ENCODE measurements at regions not wholly inside any gene's neighbourhood (a gene's known extent, or its start where the extent isn't known, plus 50 kb on each side); places are given as distances from the start of the nearest gene placed in this dataset.

DNA sequence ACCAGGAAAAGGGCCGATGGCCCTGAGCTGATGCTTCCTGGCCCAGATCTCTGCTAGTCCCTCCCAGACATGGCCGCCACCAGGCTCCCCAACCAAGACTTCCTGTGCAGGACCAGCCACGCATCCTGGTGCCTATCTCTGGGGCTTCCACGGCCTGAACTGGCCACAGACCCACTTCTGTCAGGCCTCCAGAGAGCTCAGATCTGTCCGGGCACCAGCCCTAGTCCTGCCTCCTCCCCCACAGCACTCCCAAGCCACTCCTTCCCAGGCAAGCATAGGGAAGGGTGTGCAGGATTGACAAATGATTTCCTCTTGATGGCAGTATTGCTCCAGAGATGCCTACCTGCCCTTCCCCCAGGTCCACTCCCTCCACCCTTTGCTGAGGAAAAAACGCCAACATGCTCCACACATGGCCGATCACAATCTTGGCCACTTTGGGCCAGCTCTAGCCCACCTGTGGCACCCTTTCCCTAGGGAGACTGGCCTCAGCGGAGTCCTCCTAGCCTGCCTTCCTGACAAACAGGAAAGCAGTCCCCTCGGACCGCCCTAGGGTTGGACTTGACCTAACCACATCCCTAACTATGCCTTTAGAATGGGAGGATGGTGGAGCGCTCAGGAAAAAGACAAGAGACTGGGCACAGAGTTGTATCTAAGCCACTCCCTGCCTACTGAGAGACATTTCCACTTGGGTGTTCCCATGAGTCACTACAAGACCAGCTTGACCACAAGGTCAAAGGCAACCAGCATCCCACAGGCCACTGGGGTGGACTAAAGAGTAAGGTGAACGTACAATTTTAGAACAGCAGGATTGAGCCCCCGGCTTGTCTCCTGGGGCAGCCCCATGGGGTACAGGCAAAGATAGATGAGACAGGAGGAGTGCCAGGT, 277.5 kb upstream of the AGTR2 start (continued):
- TF ChIP-seq, protein P1, sequence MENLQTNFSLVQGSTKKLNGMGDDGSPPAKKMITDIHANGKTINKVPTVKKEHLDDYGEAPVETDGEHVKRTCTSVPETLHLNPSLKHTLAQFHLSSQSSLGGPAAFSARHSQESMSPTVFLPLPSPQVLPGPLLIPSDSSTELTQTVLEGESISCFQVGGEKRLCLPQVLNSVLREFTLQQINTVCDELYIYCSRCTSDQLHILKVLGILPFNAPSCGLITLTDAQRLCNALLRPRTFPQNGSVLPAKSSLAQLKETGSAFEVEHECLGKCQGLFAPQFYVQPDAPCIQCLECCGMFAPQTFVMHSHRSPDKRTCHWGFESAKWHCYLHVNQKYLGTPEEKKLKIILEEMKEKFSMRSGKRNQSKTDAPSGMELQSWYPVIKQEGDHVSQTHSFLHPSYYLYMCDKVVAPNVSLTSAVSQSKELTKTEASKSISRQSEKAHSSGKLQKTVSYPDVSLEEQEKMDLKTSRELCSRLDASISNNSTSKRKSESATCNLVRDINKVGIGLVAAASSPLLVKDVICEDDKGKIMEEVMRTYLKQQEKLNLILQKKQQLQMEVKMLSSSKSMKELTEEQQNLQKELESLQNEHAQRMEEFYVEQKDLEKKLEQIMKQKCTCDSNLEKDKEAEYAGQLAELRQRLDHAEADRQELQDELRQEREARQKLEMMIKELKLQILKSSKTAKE (IDR thresholded peaks at IDR 0.05; ENCODE audit: low read depth, poor library complexity, severe bottlenecking), result no peak
- TF ChIP-seq POLR2AphosphoS2 (IDR thresholded peaks at IDR 0.05; ENCODE audit: low read depth, low read length), result no peak
- TF ChIP-seq, protein P2, sequence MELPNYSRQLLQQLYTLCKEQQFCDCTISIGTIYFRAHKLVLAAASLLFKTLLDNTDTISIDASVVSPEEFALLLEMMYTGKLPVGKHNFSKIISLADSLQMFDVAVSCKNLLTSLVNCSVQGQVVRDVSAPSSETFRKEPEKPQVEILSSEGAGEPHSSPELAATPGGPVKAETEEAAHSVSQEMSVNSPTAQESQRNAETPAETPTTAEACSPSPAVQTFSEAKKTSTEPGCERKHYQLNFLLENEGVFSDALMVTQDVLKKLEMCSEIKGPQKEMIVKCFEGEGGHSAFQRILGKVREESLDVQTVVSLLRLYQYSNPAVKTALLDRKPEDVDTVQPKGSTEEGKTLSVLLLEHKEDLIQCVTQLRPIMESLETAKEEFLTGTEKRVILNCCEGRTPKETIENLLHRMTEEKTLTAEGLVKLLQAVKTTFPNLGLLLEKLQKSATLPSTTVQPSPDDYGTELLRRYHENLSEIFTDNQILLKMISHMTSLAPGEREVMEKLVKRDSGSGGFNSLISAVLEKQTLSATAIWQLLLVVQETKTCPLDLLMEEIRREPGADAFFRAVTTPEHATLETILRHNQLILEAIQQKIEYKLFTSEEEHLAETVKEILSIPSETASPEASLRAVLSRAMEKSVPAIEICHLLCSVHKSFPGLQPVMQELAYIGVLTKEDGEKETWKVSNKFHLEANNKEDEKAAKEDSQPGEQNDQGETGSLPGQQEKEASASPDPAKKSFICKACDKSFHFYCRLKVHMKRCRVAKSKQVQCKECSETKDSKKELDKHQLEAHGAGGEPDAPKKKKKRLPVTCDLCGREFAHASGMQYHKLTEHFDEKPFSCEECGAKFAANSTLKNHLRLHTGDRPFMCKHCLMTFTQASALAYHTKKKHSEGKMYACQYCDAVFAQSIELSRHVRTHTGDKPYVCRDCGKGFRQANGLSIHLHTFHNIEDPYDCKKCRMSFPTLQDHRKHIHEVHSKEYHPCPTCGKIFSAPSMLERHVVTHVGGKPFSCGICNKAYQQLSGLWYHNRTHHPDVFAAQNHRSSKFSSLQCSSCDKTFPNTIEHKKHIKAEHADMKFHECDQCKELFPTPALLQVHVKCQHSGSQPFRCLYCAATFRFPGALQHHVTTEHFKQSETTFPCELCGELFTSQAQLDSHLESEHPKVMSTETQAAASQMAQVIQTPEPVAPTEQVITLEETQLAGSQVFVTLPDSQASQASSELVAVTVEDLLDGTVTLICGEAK (IDR thresholded peaks at IDR 0.05; ENCODE audit: borderline replicate concordance), result 0 out of 2 replicates have a peak, but pooled peaks have one; percentile 36
- TF ChIP-seq IRF4 (IDR thresholded peaks at IDR 0.05; ENCODE audit: low read depth, low read length), result 0 out of 2 replicates have a peak, but pooled peaks have one; percentile 70
- TF ChIP-seq, protein P3, sequence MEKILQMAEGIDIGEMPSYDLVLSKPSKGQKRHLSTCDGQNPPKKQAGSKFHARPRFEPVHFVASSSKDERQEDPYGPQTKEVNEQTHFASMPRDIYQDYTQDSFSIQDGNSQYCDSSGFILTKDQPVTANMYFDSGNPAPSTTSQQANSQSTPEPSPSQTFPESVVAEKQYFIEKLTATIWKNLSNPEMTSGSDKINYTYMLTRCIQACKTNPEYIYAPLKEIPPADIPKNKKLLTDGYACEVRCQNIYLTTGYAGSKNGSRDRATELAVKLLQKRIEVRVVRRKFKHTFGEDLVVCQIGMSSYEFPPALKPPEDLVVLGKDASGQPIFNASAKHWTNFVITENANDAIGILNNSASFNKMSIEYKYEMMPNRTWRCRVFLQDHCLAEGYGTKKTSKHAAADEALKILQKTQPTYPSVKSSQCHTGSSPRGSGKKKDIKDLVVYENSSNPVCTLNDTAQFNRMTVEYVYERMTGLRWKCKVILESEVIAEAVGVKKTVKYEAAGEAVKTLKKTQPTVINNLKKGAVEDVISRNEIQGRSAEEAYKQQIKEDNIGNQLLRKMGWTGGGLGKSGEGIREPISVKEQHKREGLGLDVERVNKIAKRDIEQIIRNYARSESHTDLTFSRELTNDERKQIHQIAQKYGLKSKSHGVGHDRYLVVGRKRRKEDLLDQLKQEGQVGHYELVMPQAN (conservative IDR thresholded peaks at IDR 0.05), result no peak
- TF ChIP-seq, protein P4, sequence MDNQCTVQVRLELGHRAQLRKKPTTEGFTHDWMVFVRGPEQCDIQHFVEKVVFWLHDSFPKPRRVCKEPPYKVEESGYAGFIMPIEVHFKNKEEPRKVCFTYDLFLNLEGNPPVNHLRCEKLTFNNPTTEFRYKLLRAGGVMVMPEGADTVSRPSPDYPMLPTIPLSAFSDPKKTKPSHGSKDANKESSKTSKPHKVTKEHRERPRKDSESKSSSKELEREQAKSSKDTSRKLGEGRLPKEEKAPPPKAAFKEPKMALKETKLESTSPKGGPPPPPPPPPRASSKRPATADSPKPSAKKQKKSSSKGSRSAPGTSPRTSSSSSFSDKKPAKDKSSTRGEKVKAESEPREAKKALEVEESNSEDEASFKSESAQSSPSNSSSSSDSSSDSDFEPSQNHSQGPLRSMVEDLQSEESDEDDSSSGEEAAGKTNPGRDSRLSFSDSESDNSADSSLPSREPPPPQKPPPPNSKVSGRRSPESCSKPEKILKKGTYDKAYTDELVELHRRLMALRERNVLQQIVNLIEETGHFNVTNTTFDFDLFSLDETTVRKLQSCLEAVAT (IDR thresholded peaks at IDR 0.05), result no peak
- TF ChIP-seq CBFB (IDR thresholded peaks at IDR 0.05; ENCODE audit: low read depth), result peak; percentile 38; the same call in 1 of the 2 replicates
- no peak for TF ChIP-seq NR2C2 (IDR thresholded peaks at IDR 0.05; ENCODE audit: borderline replicate concordance, control insufficient read depth, insufficient read length, low read depth)
- TF ChIP-seq TCF12 (IDR thresholded peaks at IDR 0.05; ENCODE audit: low read depth, low read length), result peak; percentile 41; the same call in 1 of the 2 replicates
- TF ChIP-seq EED (IDR thresholded peaks at IDR 0.05; ENCODE audit: low read depth), result peak; percentile 95
- TF ChIP-seq IKZF2 (IDR thresholded peaks at IDR 0.05), result peak; percentile 43 to 58; a peak in 2 of 4 replicates
- no peak for TF ChIP-seq EP300 (IDR thresholded peaks at IDR 0.05; ENCODE audit: borderline replicate concordance in 1 of 2, control insufficient read depth in 1 of 2, low read depth in 2 of 2, low read length in 2 of 2)
- TF ChIP-seq CREM (IDR thresholded peaks at IDR 0.05; ENCODE audit: low read depth), result peak; percentile 75; the same call in 1 of the 2 replicates

Measured in GM12878 (cell line).